ENCODE measurements at regions not wholly inside any gene's neighbourhood (a gene's known extent, or its start where the extent isn't known, plus 50 kb on each side); places are given as distances from the start of the nearest gene placed in this dataset.

DNA sequence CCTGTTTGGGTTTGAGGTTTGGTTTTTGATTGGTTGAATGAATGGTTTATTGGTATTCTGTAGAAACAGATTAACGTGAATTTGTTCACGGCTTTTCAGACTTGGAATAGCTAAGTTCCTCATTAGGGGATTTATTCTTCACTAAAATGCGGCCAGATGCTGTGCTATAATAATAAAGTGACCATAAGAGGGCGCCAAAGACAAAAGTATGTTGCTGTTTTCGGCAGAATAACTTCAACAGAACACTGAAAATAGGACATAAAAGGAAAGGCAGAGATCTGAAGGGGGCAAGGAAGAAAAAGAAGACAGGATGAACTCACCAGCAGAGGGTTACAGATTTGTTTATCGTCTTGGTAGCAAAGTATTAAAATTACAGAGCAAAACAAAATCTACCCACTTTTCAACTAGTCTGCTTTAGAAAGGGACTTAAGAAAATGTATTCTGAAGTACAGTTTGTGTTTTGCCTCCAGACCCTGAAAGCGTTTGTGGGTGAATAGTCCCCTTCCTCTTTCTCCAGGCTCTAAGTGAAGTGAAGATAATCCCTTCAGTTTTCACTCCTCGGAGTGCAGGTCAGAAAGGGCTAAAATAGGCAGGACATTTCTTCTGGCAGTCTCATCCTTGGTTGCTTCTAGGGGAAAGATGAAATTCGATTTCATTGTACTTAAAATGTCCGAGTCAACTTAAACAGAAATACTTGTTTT is 147.6 kb downstream of the IL20RB start:
- H3K4me1 ChIP-seq (ENCODE audit: control insufficient read depth in 5 of 5, insufficient read depth in 5 of 5, low read length in 5 of 5), result no peaks in the 10 kb centered on the region
- TF ChIP-seq, protein P1, sequence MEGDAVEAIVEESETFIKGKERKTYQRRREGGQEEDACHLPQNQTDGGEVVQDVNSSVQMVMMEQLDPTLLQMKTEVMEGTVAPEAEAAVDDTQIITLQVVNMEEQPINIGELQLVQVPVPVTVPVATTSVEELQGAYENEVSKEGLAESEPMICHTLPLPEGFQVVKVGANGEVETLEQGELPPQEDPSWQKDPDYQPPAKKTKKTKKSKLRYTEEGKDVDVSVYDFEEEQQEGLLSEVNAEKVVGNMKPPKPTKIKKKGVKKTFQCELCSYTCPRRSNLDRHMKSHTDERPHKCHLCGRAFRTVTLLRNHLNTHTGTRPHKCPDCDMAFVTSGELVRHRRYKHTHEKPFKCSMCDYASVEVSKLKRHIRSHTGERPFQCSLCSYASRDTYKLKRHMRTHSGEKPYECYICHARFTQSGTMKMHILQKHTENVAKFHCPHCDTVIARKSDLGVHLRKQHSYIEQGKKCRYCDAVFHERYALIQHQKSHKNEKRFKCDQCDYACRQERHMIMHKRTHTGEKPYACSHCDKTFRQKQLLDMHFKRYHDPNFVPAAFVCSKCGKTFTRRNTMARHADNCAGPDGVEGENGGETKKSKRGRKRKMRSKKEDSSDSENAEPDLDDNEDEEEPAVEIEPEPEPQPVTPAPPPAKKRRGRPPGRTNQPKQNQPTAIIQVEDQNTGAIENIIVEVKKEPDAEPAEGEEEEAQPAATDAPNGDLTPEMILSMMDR (IDR thresholded peaks at IDR 0.05; ENCODE audit: control extremely low read depth, extremely low read depth), result peak; percentile 28
- peak; percentile 36 to 87 (median 82) for DNase-seq
- H3K9me3 ChIP-seq (ENCODE audit: control insufficient read depth in 4 of 4, insufficient read depth in 3 of 4, low read length in 3 of 4), result no peaks in the 10 kb centered on the region
- H3K27me3 ChIP-seq (ENCODE audit: control insufficient read depth in 3 of 3, insufficient read depth in 3 of 3, low read length in 2 of 3), result peaks cover 0 to 9% (median 0%) of the 10 kb centered on the region in 3 donors
- WGBS, 2 donors, result 15 to 16% methylated on average over 10 of the region's 10 CpGs
- peak overlapping the region in 1 of 2 donors; percentile 34 for H3K9ac ChIP-seq (ENCODE audit: insufficient read depth in 1 of 2, low read length in 2 of 2)
- H3K4me3 ChIP-seq, result no peak overlapping the region
- H3K27ac ChIP-seq (ENCODE audit: low read depth in 1 of 2, low read length in 1 of 2), result no peak overlapping the region
- H3K36me3 ChIP-seq (ENCODE audit: control insufficient read depth in 4 of 4, insufficient read depth in 4 of 4, low read length in 4 of 4), result no peaks in the 10 kb centered on the region
- peak; percentile 53 for ATAC-seq (ENCODE audit: insufficient read depth, low FRiP score)

- ATAC-seq (ENCODE audit: insufficient read depth, low FRiP score), result no peak
- DNase-seq, result peak in 1 of 3 donors; percentile 24
- H3K27me3 ChIP-seq (ENCODE audit: control insufficient read depth in 3 of 3, insufficient read depth in 3 of 3, low read length in 2 of 3), result peaks cover 0 to 9% (median 0%) of the 10 kb centered on the region in 3 donors
Observed at GRCh38 chr3:137106612-137107240, 148.9 kb downstream of the IL20RB start.

GRCh38 chr3:137108699-137109440 is 151.1 kb downstream of the IL20RB start:
- no peak for DNase-seq
- TF ChIP-seq, protein P1 (IDR thresholded peaks at IDR 0.05; ENCODE audit: control extremely low read depth, extremely low read depth), result no peak
- Histone ChIP-seq H3K27ac (ENCODE audit: low read depth in 1 of 2, low read length in 1 of 2) (no peak overlapping the region), H3K4me1 (ENCODE audit: control insufficient read depth in 5 of 5, insufficient read depth in 5 of 5, low read length in 5 of 5) (no peaks in the 10 kb centered on the region), H3K36me3 (ENCODE audit: control insufficient read depth in 4 of 4, insufficient read depth in 4 of 4, low read length in 4 of 4) (no peaks in the 10 kb centered on the region), H3K4me3 (no peak overlapping the region), H3K27me3 (ENCODE audit: control insufficient read depth in 3 of 3, insufficient read depth in 3 of 3, low read length in 2 of 3) (peaks cover 0 to 9% (median 0%) of the 10 kb centered on the region in 3 donors), H3K9me3 (ENCODE audit: control insufficient read depth in 4 of 4, insufficient read depth in 3 of 4, low read length in 3 of 4) (no peaks in the 10 kb centered on the region), H3K9ac (ENCODE audit: insufficient read depth in 1 of 2, low read length in 2 of 2) (no peak overlapping the region)
- WGBS, 2 donors, result 70 to 75% methylated on average over 8 of the region's 8 CpGs
- no peak for ATAC-seq (ENCODE audit: insufficient read depth, low FRiP score)

More at GRCh38 chr3:137106612-137107240, 148.9 kb downstream of the IL20RB start:
- no peak overlapping the region for H3K27ac ChIP-seq (ENCODE audit: low read depth in 1 of 2, low read length in 1 of 2)
- TF ChIP-seq, protein P1 (IDR thresholded peaks at IDR 0.05; ENCODE audit: control extremely low read depth, extremely low read depth), result no peak
- H3K9ac ChIP-seq (ENCODE audit: insufficient read depth in 1 of 2, low read length in 2 of 2), result no peak overlapping the region
- no peaks in the 10 kb centered on the region for H3K36me3 ChIP-seq (ENCODE audit: control insufficient read depth in 4 of 4, insufficient read depth in 4 of 4, low read length in 4 of 4)
- no peaks in the 10 kb centered on the region for H3K9me3 ChIP-seq (ENCODE audit: control insufficient read depth in 4 of 4, insufficient read depth in 3 of 4, low read length in 3 of 4)
- H3K4me3 ChIP-seq, result no peak overlapping the region
- H3K4me1 ChIP-seq (ENCODE audit: control insufficient read depth in 5 of 5, insufficient read depth in 5 of 5, low read length in 5 of 5), result no peaks in the 10 kb centered on the region
- WGBS, 2 donors, result 63 to 71% methylated on average over 8 of the region's 8 CpGs

Data from lung (tissue), 11 donors.